Endodermal cell (in vitro differentiated cells): ENCODE measurements at regions not wholly inside any gene's neighbourhood (a gene's known extent, or its start where the extent isn't known, plus 50 kb on each side); places are given as distances from the start of the nearest gene placed in this dataset.

Source experiments
- DNase-seq: peaks from one replicate; pipeline ENCODE4 v3.0.0-alpha.2; 2017
- H3K27ac ChIP-seq: 2 replicates; pipeline ENCODE4 v1.5.1; 2013; ENCODE audit warnings: mild to moderate bottlenecking, low read depth, low read length, moderate library complexity
- H3K27me3 ChIP-seq: 2 replicates; pipeline ENCODE4 v1.6.1; 2013; ENCODE audit warnings: mild to moderate bottlenecking, low read length, moderate library complexity; ENCODE audit not compliant: insufficient read depth, control insufficient read depth, poor library complexity, severe bottlenecking
- H3K36me3 ChIP-seq: 2 replicates; pipeline ENCODE4 v1.7.0; 2013; ENCODE audit warnings: mild to moderate bottlenecking, low read length, moderate library complexity; ENCODE audit not compliant: control insufficient read depth, insufficient read depth
- H3K4me1 ChIP-seq: one replicate; pipeline ENCODE4 v1.7.0; 2013; ENCODE audit warnings: low read length; ENCODE audit not compliant: control insufficient read depth, insufficient read depth
- H3K4me3 ChIP-seq: 2 replicates; pipeline ENCODE4 v1.5.1; 2013; ENCODE audit warnings: mild to moderate bottlenecking, low read length, moderate library complexity
- H3K9ac ChIP-seq: 2 replicates; pipeline ENCODE4 v1.6.1; 2013; ENCODE audit warnings: mild to moderate bottlenecking, low read length, moderate library complexity; ENCODE audit not compliant: poor library complexity, severe bottlenecking; ENCODE audit errors: extremely low read depth
- H3K9me3 ChIP-seq: 2 replicates; pipeline ENCODE4 v1.6.1; 2013; ENCODE audit warnings: mild to moderate bottlenecking, low read length, moderate library complexity; ENCODE audit not compliant: control insufficient read depth
- H3K27ac Mint-ChIP-seq: 2 replicates; pipeline ENCODE4 v1.8.0; 2020; ENCODE audit warnings: mixed read lengths
- H3K27me3 Mint-ChIP-seq: 2 replicates; pipeline ENCODE4 v1.8.0; 2021; ENCODE audit warnings: mild to moderate bottlenecking, mixed read lengths; ENCODE audit not compliant: insufficient read depth
- H3K36me3 Mint-ChIP-seq: 2 replicates; pipeline ENCODE4 v1.8.0; 2020; ENCODE audit warnings: low read depth, mixed read lengths
- H3K4me1 Mint-ChIP-seq: 2 replicates; pipeline ENCODE4 v1.8.0; 2020; ENCODE audit warnings: mixed read lengths
- H3K4me3 Mint-ChIP-seq: 2 replicates; pipeline ENCODE4 v1.8.0; 2020; ENCODE audit warnings: mild to moderate bottlenecking, moderate library complexity, mixed read lengths
- H3K9me3 Mint-ChIP-seq: 2 replicates; pipeline ENCODE4 v1.8.0; 2020; ENCODE audit warnings: mild to moderate bottlenecking, mixed read lengths
- WGBS, 2 experiments: methylation state at CpG; one replicate each; pipeline versions ENCODE4 v1.1.5 to v1.1.7; 2013; ENCODE audit warnings: missing lambda C conversion rate in 2 of 2, mixed read lengths in 1 of 2; ENCODE audit not compliant: insufficient coverage in 1 of 2, insufficient read length in 1 of 2; 5-methylcytosine and 5-hydroxymethylcytosine counted together
- TF ChIP-seq, protein P1 (sequence below): fragments of 200-600 bp; sonication (generic); conservative IDR thresholded peaks from 2 replicates; pipeline ENCODE4 v1.5.0; 2021; ENCODE audit warnings: antibody characterized with exemption, mild to moderate bottlenecking

DNA sequence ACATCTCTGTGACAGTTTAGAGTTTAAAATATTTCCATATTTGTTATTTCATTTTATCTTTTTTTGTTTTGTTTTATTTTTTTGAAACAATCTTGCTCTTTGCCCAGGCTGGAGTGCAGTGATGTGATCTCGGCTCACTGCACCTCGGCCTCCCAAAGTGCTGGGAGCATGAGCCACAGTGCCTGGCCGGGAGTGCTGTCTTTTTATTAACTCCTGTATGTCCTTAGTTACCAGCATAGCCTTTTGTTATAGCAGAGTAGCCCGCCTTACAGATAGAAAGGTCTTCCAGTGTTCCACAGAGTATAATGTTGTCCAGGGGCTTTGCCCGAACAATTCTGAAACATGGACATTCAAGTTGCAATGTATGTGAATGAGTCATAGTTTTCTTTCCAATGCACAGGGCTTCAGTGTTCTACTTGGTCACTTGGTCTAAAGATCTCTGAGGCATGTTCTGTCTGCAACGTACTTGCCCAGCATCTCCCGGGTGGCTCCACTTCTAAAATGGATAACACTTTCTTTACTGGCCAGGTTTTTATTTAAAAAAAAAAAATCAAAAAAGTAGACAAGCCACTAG lies 125.6 kb downstream of the KCNJ18 start:
- Histone ChIP-seq H3K9ac (no peak overlapping the region), H3K36me3 (no peaks in the 10 kb centered on the region), H3K4me1 (no peaks in the 10 kb centered on the region), H3K4me3 (no peak overlapping the region), H3K9me3 (peaks cover 86% of the 10 kb centered on the region), H3K27ac (no peak overlapping the region), H3K27me3 (no peaks in the 10 kb centered on the region)
- no peak overlapping the region for H3K4me3 Mint-ChIP-seq
- TF ChIP-seq, protein P1, sequence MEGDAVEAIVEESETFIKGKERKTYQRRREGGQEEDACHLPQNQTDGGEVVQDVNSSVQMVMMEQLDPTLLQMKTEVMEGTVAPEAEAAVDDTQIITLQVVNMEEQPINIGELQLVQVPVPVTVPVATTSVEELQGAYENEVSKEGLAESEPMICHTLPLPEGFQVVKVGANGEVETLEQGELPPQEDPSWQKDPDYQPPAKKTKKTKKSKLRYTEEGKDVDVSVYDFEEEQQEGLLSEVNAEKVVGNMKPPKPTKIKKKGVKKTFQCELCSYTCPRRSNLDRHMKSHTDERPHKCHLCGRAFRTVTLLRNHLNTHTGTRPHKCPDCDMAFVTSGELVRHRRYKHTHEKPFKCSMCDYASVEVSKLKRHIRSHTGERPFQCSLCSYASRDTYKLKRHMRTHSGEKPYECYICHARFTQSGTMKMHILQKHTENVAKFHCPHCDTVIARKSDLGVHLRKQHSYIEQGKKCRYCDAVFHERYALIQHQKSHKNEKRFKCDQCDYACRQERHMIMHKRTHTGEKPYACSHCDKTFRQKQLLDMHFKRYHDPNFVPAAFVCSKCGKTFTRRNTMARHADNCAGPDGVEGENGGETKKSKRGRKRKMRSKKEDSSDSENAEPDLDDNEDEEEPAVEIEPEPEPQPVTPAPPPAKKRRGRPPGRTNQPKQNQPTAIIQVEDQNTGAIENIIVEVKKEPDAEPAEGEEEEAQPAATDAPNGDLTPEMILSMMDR = no peak
- 78 to 81% methylated on average over 7 of the region's 7 CpGs for WGBS, 2 experiments
- peaks cover 8% of the 10 kb centered on the region for H3K36me3 Mint-ChIP-seq
- no peak for DNase-seq
- no peaks in the 10 kb centered on the region for H3K4me1 Mint-ChIP-seq
- H3K27ac Mint-ChIP-seq = no peak overlapping the region
- H3K9me3 Mint-ChIP-seq = peaks cover 48% of the 10 kb centered on the region
- H3K27me3 Mint-ChIP-seq = no peaks in the 10 kb centered on the region

DNA sequence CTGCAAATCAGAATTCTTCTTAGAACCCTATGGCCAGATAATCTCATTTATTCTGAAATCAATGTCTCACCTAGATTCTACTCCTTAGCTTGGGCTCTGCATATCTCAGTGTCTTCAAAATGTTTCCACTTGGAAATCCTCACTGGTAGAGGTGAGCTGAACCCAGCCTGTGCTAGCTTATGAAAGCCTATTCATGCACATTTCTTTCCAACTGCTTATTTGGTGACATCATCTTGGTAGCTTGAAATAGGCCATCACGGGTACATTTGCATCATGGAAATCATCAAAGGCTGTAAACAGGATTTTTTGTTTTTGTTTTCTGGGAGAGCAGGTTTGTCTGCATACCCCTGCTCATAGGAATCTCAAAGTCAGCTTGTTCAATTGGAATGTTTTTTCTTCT lies 130.8 kb downstream of the KCNJ18 start:
- no peak overlapping the region for H3K27ac ChIP-seq
- H3K36me3 Mint-ChIP-seq = no peaks in the 10 kb centered on the region

DNA sequence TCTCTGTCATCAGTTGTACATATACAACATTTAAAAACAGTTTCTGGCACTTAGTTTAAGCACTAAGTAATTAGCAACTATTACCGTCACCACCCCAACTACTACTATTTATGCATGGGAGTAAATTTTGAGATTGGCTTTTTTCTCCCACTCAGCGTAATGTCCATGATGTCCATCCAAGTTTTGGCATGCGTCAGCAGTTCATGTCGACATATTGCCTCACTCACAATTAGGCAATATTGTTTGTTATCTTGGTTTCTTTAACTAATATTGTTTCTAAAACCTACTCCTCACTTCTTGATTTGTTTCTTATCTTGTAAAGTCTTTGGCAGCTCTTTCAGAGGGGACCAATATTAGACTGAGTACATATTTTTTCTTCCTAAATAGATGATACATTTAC lies 131.3 kb downstream of the KCNJ18 start:
- Mint-ChIP-seq H3K4me1 (no peaks in the 10 kb centered on the region), H3K36me3 (no peaks in the 10 kb centered on the region), H3K4me3 (no peak overlapping the region), H3K27ac (no peak overlapping the region), H3K9me3 (peaks cover 15% of the 10 kb centered on the region), H3K27me3 (no peaks in the 10 kb centered on the region)
- H3K36me3 ChIP-seq = no peaks in the 10 kb centered on the region
- no peak overlapping the region for H3K9ac ChIP-seq
- H3K4me1 ChIP-seq = no peaks in the 10 kb centered on the region
- H3K4me3 ChIP-seq = no peak overlapping the region
- H3K27me3 ChIP-seq = no peaks in the 10 kb centered on the region
- peaks cover 69% of the 10 kb centered on the region for H3K9me3 ChIP-seq
- TF ChIP-seq, protein P1 = no peak
- no peak for DNase-seq
- no peak overlapping the region for H3K27ac ChIP-seq
- 92 to 100% methylated on average over 1 to 4 of the region's 4 CpGs for WGBS, 2 experiments

More for the DNA sequence above, 130.8 kb downstream of the KCNJ18 start:
- no peak overlapping the region for H3K4me3 Mint-ChIP-seq
- H3K27ac Mint-ChIP-seq = no peak overlapping the region
- no peaks in the 10 kb centered on the region for H3K4me1 ChIP-seq
- H3K9ac ChIP-seq = no peak overlapping the region
- 73 to 74% methylated on average over 1 of the region's 1 CpG for WGBS, 2 experiments
- no peaks in the 10 kb centered on the region for H3K27me3 ChIP-seq
- no peaks in the 10 kb centered on the region for H3K27me3 Mint-ChIP-seq
- H3K9me3 Mint-ChIP-seq = peaks cover 16% of the 10 kb centered on the region
- no peak overlapping the region for H3K4me3 ChIP-seq
- DNase-seq = no peak
- peaks cover 71% of the 10 kb centered on the region for H3K9me3 ChIP-seq
- TF ChIP-seq, protein P1 = no peak
- no peaks in the 10 kb centered on the region for H3K36me3 ChIP-seq
- no peaks in the 10 kb centered on the region for H3K4me1 Mint-ChIP-seq
